B cell (primary cell): ENCODE measurements at regions not wholly inside any gene's neighbourhood (a gene's known extent, or its start where the extent isn't known, plus 50 kb on each side); places are given as distances from the start of the nearest gene placed in this dataset.

Source experiments
- EZH2 ChIP-seq: IDR thresholded peaks from 2 replicates; pipeline ENCODE4 v1.6.1; 2012; ENCODE audit warnings: borderline replicate concordance, low read depth, mild to moderate bottlenecking, moderate library complexity, low read length; ENCODE audit not compliant: insufficient read depth, poor library complexity, severe bottlenecking
- TF ChIP-seq, protein P1 (sequence below): fragments of 200-600 bp; IDR thresholded peaks from one replicate; pipeline ENCODE4 v1.8.0; 2022; ENCODE audit warnings: antibody characterized with exemption, mild to moderate bottlenecking

DNA sequence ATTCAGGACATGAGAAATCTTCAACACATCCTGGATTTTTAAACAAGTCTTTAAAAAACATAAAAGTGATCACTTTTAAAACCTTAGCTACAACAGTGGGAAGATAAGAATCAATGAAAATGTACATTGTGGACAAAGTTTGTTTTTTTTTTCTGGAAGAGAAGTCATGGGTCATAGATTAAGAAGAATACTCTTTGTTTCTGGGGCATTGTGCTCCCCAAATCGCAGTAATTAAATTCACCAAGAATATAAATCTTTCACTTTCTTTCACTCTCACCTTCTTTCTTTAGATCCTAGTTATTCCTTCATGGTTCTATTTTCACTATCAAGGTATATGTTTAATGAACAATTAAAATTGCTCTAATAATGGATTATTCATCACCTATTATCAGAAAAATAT is 132.6 kb upstream of the PGR start:
- TF ChIP-seq, protein P1, sequence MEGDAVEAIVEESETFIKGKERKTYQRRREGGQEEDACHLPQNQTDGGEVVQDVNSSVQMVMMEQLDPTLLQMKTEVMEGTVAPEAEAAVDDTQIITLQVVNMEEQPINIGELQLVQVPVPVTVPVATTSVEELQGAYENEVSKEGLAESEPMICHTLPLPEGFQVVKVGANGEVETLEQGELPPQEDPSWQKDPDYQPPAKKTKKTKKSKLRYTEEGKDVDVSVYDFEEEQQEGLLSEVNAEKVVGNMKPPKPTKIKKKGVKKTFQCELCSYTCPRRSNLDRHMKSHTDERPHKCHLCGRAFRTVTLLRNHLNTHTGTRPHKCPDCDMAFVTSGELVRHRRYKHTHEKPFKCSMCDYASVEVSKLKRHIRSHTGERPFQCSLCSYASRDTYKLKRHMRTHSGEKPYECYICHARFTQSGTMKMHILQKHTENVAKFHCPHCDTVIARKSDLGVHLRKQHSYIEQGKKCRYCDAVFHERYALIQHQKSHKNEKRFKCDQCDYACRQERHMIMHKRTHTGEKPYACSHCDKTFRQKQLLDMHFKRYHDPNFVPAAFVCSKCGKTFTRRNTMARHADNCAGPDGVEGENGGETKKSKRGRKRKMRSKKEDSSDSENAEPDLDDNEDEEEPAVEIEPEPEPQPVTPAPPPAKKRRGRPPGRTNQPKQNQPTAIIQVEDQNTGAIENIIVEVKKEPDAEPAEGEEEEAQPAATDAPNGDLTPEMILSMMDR, result no peak
- TF ChIP-seq EZH2, result no peak
